ENCODE measurements at regions not wholly inside any gene's neighbourhood (a gene's known extent, or its start where the extent isn't known, plus 50 kb on each side); places are given as distances from the start of the nearest gene placed in this dataset.

DNA sequence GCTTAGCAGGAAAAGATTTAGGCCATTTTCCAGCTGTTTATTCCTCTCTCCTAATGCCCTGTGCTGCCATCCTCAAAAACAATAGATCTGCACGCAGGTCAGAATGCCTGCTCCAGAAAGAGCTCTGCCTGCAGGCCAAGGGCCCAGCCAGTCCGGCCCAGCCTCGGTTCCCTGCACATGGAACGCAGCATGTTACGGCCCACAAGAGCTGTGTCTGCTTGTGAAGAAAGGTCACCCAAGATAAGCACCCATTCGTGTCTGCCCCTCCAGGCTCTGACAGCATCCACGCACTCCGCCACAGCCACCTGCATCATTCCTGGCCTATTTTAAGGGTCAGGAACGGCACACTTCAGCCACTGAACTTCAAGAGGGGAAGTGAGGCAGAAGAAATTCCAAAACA, 152.2 kb downstream of the SPATA19 start:
- no peak for DNase-seq

DNA sequence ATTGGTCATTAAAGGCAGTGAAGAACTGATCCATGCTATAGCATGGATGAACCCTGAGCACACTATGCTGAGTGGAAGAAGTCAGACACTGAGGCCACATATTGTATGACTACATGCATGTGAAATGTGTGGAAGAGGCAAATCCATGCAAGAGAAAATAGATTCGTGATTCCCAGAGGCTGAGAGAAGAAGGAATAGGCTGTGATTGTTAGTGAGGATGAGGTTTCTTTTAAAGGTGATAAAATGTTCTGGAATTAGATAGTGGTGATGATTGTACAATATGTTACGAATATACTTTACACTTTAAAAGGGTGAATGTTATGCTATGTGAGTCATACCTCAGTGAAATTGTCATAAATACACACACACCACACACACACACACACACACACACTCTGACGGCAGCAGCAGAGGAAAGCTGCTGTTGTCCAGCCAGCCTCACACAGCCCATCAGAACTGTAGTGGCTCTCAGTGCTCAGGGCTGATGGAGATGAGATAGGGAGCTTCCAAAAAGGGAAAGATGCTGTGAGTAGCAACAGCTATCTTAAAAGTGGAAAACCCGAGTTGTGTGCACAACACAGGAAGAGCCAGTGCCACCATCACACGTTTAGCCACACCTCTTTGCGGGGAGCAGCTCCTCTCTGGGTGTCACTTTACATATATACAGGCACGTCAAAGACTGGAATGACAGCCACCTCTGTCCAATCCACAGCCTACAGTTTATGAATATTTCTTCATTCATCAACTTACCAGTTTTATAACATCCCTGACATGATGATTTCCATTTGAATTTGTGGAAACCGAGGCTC, 153.0 kb downstream of the SPATA19 start:
- DNase-seq = no peak

DNA sequence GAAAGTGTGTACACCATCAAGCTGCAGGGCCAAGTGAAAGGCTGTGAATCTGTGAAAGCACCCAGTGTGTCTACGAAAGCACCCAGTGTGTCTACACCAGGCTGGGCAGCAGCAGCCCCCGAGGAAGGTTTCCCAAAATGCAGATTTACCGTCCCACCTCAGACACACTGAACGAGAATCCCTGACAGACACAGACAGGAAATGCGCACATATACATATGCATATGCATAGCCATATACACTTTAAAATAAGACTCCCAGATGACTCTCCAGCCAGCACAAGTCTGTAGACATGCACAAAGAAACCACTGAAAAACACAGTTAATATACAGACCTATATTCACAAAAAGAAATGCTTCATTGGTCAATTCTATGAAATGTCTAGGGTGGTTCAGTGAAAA, 155.5 kb upstream of the OPCML start:
- no peak for DNase-seq

DNA sequence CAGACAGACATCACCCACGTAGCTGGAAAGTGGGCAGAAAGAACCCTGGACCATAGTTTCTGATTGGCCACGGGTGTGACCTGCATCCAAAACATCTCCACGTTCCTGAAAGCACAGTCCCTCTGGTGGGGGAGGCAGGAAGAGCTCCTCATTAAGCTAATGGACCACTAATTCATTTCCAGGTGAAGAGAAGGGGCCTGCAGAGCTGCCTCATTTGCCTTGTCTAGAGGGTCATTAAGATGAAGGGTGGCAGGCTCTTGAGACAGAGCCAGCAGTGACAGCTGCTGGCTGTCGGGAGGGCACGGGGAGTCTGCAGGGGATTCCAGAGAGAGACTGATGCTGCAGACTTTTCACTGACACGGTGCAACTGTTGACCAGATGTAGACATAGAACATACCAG, 149.6 kb upstream of the OPCML start:
- DNase-seq = no peak

DNA sequence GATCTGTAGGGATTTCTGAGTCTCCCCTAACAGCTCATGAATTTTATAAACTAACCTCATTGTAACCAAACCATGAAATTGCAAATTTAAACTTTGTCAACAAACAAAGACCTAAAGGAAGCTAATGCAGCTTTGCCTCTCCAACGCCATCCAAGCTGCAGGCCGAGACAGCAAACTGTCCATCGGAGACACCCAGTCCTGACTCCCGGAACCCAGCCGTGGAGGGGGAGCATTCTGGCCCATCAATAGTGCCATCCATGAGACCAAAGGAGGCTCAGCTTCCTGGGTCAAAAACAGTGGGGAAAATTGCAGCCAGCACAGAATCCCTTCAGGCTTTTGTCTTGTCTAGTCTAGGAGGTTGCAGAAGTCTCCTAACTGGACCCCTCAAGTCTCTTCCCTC, 147.6 kb upstream of the OPCML start:
- DNase-seq = no peak

DNA sequence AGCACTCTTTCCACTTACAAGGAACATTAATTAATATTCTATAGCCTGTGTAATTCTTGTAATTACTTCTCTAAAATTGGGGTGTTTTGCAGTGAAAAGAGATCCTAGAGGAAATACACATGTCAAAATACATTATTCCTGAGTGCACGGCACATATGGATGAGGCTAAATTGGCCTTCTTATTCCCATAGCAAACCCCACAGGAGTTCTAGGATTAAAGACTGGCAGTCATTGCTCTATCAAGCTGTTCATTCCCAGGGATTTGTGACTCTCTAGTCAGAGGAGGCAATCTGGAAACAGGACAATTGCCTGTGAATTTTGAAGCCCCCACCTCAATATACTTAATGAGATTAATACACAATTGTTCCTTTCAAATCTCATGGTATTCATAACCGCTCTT, 145.9 kb upstream of the OPCML start:
- DNase-seq = no peak

DNA sequence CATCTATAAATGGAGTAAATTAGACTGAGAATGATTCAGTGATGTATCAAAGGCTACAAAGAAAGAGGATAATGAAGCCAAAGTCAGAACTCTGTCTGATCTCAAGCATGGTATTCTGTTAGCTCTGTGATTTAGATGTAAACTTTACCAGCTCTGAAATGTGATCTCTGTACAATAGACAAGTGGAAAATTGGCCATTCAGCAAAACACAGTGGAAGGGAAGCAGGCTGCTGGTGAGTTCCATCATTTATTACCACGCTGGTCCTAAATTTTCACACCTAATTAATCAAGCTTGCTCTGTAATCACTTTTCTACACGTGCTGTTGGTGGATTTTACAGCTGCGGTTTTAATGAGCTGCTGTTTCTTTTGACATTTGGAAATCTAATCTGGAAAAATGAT, 145.1 kb upstream of the OPCML start:
- DNase-seq = no peak

DNA sequence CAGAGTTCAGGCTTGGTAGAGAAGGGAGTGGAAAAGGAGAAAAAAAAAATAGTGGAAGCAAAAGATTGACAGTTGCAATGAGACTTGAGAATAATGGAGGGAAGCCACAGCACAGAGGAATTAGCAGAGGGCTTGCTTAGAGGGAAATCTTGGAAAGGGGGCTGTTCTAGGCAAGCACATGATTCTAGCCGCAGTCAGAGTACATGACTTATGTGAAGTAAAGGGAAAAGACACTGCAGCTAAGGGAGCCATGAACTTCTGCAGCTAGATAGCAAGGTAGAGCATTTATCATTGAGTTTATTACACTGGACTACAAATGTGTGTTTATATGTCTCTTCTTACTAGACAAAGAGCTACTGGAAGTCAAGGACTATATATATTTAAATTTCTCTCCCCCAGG, 144.0 kb upstream of the OPCML start:
- no peak for DNase-seq

DNA sequence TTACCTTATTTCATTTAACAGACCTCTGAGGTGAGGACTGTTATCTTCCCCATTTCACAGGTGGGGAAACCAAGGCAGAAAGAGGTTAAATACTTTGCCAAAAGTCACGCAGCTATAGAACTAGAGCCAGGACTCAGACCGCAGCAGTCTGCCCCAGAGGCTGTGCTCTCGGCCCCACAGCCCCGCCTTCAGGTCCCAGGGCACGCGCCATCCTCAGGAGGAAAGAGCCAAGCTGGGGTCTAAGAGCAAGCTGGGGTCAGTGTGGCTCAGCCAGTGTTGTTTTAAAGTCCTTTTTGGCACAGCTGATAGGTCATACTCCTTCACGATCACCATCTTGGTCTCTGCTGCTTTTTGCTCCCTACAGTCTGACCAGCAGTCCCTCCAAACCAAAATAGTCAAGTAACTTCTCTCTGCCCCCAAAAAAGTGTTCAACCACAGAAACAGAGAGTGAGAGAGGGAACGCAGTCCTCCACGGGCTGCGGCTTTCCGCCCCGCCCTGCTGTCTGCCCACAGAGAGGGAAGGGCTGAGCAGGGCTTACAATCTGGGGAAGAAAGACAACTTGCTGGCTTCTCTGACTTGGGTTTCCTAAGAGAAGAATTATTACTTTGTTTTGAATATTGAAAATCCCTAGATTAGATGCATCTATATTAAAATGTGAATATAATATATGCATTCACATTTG, 137.2 kb upstream of the OPCML start:
- no peak for DNase-seq

DNA sequence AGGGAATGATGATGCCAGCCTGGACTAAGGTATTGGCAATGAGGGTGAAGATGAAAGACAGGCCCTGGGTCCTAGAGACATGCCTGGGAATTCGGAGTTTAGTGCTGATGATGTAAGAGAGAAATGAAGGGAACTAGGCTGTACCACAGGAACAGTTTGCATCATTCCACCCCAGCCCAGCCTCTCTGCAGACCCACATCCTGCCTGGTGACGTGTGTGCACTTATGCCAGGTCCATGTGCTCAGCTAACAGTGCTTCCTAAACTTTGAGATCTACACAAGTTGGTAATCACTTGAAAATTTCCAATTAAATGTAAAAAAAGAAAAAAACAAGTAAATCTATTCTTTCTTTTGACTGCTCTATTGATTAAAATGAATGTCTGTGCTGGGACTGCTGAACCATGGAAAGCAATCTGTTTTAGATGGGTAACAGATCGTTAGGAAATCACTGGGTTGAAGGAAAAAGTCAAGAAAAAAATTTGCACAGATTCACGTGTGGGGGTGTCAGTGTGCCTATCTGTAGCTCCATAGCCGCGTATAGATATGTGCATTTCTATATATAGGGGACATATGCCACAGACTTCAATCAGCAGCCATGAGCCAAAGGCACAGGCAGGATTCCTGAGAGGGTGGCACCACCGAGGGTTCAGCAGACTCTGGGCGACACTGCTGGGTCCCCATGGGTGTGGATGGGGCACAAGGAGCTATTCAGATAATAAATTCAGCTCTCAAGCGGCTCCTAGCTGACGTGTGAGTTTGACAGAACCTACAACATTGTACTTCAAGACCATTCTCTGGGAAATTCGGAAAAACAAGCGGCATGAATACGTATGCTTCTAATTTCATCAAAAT, 131.1 kb upstream of the OPCML start:
- no peak for DNase-seq

DNA sequence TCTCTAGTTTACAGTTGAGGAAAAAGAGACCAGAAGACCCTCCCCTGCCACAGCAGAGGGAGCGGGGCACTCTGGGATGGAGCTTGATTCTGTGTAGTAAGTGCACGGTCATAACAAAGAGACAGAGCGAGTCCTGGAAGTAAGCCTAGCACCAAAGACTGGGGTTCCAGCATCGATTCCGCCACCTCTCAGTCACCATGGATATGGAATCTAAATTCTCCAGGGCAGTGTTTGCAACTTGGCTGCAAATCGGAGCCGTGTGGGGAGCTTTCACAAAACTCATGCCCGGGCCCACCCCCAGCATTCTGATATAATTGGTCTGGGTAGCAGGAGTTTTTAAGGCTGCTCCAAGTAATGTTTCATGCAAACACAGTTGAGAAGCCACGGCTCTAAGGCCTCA, 129.5 kb upstream of the OPCML start:
- DNase-seq = no peak

DNA sequence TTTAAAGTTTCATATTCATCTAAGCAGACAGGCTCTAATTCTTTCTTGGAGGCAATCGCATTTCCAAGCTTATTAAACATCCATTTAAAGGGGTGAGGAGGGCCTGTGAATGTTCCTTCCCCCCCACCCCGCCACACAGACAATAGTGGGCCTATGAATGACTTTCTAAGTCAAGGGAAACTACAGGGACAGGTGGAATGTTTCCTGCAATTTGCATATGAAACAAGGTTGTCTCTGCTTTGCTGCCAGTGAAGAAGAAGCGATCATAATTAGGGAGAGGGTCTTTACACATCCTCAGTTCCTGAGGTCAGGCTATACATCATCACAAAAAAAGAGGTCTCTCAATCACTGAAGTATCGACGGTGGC, 127.9 kb upstream of the OPCML start:
- no peak for DNase-seq

DNA sequence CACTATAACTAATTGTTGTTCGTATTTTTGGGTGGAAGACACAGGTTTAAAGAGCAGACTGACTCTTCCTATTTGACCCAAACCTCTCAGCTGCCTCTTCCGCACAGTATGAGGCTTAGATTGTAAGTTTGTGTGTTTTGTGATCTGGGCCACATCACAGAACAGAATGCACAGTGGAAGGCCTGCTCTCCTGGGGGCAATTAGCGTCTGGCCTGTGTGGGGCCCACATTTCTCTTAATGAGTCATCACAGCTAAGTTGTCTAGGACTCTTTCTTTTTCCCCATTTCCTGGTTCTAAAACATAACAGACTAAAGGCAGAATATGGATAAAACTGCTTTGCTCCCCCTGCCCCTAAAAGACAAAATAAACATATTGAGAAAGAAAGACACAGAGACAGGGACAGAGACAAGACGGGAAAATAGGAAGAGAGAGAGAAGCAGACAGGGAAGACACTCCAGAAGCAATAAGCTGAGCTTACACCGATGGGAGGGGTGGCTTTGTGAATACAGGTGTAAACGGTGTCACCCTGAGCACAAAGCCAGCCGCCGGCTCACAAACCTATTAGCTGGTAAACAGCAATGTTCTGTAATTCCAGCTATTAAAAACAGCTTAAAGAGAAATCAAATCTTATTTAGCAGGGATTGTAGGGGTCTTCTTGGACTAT, 127.4 kb upstream of the OPCML start:
- no peak for DNase-seq

DNA sequence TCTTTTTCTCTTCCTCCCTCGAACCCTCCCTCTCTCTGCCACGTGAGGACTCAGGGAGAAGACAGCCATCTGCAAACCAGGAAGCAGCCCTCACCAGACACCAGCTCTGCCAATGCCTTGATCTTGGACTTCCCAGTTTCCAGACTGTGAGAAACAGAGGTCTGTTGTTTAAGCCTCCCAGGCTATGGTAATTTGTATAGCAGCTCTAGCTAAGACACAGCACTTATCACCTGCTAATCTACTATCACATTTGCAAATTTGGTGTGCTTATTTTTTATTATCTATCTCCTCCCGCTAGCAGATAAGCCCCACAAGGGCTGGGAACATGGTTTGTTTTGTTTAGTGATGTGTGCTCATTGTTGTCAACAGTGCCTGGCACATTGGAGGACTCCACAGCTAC, 124.8 kb upstream of the OPCML start:
- DNase-seq = no peak

DNA sequence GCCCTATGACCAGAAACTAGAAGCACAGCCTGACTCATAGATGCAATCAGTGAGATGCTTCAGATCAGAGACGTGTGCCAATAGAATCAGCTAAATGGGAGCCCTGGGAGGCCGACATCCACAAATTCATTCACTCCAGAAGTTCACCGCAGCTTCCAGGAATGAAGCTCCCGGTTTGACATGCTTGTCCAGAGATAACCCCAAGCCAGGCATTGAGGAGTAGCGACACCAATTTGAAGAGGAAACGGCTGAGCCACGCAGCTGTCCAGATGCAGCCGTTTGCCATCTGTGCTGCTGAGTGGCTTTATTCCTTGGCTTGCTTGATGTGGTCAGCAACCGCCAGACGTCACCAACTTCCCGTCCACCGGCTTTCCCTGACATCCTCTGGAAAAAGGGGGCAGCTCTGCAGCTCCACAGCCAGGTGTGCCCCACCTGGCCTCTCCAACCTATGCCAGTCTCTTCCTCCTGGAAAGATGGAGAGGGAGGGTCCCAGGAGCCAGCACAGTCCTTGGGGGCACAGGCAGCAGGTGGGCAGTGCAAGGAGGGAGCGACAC, 123.9 kb upstream of the OPCML start:
- no peak for DNase-seq

DNA sequence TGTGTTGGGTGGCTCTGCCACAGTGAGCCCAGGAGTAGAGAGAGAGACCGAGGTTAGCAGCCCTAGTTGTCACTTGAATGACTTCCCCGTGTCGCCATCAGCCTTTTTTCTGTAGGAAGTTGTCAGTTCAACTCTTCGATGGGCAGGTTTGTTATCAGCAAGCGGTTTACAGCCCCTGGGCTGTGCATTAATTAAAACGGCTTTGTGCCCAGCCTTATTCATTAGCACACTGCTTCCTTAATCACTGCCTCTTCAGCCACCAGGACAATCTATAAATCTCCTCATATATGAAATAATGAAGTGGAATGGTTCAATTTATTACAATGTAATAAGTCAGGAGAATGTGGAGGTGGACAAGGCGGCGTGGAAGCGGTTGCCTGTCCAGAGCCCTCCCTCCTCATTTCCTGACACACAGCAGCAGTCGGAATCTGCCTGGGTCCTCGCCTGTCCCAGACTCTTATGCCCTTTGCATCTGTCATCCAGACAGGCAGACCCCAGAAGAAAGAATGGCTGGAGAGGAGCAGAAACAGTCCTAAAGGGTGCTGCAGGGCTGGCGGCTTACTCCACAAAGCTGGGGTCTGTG, 122.4 kb upstream of the OPCML start:
- DNase-seq = no peak

DNA sequence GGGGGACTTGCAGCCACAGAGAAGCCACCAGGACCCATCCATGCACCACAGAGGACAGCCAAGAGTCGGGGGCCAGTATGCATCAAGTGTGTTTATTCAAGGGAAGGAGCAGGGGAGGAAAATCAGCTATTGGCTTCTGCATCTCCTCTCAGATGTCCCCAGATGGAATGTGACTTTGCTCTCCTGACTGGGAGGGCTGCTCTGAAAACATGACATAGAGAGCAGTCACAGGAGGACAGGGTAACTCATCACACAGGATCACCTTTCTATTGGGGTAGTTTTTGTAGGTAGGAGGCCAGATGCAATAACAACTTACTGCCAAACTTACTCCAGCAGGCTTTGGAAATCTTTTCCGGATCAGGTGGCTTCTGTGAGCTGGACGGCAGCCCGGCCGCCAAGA, 121.0 kb upstream of the OPCML start:
- no peak for DNase-seq

DNA sequence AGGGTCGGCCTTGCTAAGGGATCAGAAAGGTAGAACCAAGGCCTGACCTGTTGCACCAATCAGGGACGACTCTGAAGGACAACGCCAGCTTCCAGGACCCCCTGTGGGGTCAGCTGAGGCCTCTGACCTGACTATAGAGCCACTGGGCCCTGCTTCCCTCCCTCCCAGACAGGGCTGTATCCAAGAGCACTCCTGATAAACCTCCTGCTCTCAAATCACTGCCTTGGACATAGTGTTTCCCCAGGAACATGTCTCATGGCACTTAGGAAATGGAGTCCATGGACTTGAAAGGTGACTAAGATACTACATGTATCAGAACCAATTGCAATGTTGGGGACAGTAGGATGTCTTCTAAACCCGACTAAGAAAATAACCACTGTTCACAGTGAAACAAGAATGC, 117.8 kb upstream of the OPCML start:
- no peak for DNase-seq

DNA sequence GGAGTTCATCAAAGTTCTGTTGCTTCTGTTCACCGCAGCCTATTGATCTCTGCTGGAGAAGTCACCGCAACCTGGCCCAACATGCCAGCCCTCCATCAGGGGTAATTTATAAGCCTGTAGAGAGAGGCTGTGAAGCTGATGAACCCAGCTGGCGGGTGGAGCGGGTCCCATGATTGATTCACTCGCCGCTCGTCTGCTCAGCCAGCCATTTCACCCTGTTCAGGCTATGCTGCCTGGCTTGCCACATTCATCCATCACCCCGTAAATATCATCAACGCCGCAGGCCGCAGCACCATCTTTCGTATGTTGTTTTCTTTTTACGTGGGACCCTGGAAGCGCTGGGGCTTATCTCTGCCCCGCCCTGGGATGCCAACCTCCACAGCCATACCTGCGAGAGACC, 116.7 kb upstream of the OPCML start:
- no peak for DNase-seq

DNA sequence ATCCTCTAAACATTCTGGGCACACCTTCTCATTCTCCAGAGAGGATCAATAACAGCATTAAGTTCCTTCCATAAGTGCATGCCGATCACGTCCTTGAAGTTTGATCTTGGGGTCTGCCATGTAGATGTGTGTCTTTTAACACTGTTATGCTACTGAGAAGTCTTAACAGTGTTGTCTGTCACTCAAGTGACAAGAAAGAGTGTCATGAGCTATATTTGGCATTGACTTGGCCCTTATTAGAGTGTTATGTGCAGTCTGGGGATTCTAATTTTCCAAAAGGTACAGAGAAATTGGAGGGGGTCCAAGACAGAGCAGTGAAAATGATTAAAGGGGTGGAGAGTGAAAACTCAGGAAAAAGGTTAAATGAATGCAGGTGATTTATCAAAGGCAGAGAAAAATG, 107.1 kb upstream of the OPCML start:
- DNase-seq = no peak

DNA sequence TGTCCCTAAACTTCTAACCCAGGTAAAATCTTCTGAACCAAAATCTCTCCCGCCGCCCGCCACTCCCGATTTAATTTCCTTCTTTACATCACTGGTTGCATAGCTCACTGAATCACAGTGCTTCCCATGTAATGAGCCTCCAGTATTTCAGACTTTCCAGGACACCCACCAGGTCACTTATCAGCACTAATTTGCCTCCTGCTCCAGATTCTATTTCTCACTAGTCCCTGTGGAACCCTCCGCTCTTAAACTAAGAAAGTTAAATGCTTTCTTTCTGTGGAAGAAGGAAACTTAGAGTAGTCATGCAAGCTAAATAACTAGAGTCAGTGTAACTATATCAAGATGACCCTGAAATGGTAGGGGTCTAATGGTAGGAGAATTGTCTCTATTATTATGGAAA, 106.6 kb upstream of the OPCML start:
- DNase-seq = no peak

DNA sequence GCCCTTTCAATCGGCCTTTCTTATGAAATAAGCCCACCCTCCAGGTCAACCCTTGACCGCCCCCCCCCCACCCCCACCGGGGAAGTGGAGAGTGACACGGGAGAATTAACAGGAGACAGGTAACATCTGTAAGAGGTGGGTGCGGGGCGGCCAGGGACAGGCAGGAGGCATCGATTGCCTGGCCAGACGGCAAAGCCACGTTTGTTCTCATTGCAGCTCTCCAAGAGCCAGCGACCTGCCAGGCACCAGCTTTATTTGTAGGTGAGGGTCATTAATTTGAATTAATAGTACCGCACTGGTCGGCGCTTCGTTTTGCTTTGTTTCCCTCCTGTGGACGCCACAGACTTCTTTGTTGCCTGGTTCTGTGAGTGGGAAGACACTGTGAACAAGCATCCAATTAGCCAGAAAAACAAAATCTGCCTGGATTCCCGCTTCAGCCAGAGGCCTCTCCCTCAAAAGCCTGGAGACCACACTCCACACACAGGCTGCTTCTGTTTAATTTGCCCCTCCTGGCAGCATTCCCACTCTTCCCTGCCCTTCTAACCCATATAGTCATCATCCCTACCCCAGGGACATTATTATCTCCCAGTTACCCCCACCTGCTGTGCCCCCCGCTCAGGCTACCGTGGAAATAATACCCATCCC, 104.5 kb upstream of the OPCML start:
- no peak for DNase-seq
